Vagina (tissue), 2 donors: ENCODE measurements at regions not wholly inside any gene's neighbourhood (a gene's known extent, or its start where the extent isn't known, plus 50 kb on each side); places are given as distances from the start of the nearest gene placed in this dataset.
A peak's percentile ranks its signal among the peaks of the same experiment; 100 is the strongest.

Experiments
- DNase-seq, 2 donors: peaks; one replicate each; pipeline ENCODE4 v3.0.0-alpha.2; 2017; ENCODE audit errors: extremely low spot score in 2 of 2
- H3K27ac ChIP-seq: fragments of 200-600 bp; sonication (generic); one replicate; pipeline ENCODE4 v1.5.1; 2019
- H3K27me3 ChIP-seq: fragments of 200-600 bp; sonication (generic); one replicate; pipeline ENCODE4 v1.5.1; 2019
- H3K36me3 ChIP-seq, 2 donors: fragments of 200-600 bp; sonication (generic); one replicate each; pipeline ENCODE4 v1.5.1; 2017 to 2019
- H3K4me1 ChIP-seq: fragments of 200-600 bp; sonication (generic); one replicate; pipeline ENCODE4 v1.5.1; 2019
- H3K4me3 ChIP-seq, 2 donors: fragments of 200-600 bp; sonication (generic); 1 replicate in 1 of 2; 2 replicates in 1 of 2; pipeline ENCODE4 v1.5.1; 2016 to 2019
- H3K9me3 ChIP-seq: fragments of 200-600 bp; sonication (generic); one replicate; pipeline ENCODE4 v1.5.1; 2019
- POLR2A ChIP-seq, 2 donors: fragments of 450-650 bp; IDR thresholded peaks; one replicate each; pipeline ENCODE4 v1.6.1; 2017; ENCODE audit warnings: antibody characterized with exemption in 2 of 2, mild to moderate bottlenecking in 2 of 2, moderate library complexity in 2 of 2
- POLR2AphosphoS5 ChIP-seq, 2 donors: sonication (generic); formaldehyde crosslinking; IDR thresholded peaks; one replicate each; pipeline ENCODE4 v1.9.0; 2017; ENCODE audit warnings: antibody characterized with exemption in 2 of 2, mild to moderate bottlenecking in 2 of 2, low read depth in 1 of 2; ENCODE audit not compliant: insufficient read depth in 1 of 2
- intact Hi-C: fragments of 100-400 bp; cut with DNase I; formaldehyde crosslinking; loops from one replicate; pipeline ENCODE4 v1.15.1; 2023
- TF ChIP-seq, protein P1 (sequence below), 3 experiments: fragments of 450-650 bp in 2 of 3; fragments of 200-600 bp in 1 of 3; sonication (generic) in 1 of 3; IDR thresholded peaks; one replicate each; pipeline ENCODE4 v1.5.1; 2017 to 2019; ENCODE audit warnings: antibody characterized with exemption in 3 of 3, mild to moderate bottlenecking in 2 of 3, moderate library complexity in 2 of 3

DNA sequence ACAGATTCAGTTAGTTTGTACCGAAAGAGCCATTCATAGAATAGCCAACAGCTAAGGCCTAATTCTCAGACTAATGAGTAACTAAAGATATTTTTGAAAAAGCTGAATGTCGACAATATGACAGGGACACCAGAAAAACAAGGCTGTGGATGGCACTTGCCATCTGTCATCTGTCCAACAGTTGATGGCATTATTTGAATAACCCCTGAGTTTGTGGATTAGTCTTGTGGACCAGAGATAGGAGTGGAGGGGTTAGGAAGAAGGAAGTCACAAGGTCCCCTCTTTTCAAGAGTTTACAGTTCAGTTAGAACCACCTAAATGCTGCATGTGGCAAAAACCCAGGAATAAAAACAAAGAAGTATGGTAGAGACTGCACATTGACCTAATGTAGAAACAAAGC is 356.5 kb upstream of the DUSP10 start:
- TF ChIP-seq POLR2AphosphoS5 (IDR thresholded peaks at IDR 0.05; ENCODE audit: insufficient read depth in 1 of 2, low read depth in 1 of 2) (no peak), POLR2A (IDR thresholded peaks at IDR 0.05) (no peak)
- TF ChIP-seq, protein P1, sequence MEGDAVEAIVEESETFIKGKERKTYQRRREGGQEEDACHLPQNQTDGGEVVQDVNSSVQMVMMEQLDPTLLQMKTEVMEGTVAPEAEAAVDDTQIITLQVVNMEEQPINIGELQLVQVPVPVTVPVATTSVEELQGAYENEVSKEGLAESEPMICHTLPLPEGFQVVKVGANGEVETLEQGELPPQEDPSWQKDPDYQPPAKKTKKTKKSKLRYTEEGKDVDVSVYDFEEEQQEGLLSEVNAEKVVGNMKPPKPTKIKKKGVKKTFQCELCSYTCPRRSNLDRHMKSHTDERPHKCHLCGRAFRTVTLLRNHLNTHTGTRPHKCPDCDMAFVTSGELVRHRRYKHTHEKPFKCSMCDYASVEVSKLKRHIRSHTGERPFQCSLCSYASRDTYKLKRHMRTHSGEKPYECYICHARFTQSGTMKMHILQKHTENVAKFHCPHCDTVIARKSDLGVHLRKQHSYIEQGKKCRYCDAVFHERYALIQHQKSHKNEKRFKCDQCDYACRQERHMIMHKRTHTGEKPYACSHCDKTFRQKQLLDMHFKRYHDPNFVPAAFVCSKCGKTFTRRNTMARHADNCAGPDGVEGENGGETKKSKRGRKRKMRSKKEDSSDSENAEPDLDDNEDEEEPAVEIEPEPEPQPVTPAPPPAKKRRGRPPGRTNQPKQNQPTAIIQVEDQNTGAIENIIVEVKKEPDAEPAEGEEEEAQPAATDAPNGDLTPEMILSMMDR (IDR thresholded peaks at IDR 0.05) = no peak
- no peak for DNase-seq
- no peaks in the 10 kb centered on the region for H3K27me3 ChIP-seq
- no peaks in the 10 kb centered on the region for H3K9me3 ChIP-seq
- no peaks in the 10 kb centered on the region for H3K36me3 ChIP-seq
- intact Hi-C loops = no loop called here
- H3K4me3 ChIP-seq = no peak overlapping the region
- H3K27ac ChIP-seq = no peak overlapping the region
- peaks cover 26% of the 10 kb centered on the region for H3K4me1 ChIP-seq

DNA sequence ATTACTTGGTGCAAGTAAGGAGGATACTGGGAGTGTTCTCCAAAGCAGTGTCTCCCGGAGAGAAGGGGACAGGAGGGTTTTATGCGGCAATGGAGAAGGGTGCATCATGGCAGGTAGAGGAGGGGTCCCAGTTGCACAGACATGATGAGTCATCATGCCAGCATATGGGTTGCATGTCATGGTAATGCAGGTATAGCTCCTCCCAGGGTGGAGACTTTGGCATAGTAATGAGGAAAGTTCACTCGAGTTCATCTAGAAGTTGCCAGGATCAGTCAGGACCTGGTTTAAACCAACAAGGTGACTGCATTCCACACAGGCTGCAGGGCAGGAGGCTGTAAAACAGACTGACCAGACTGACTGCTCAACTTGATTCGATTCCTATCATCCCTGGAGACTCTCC is 355.7 kb upstream of the DUSP10 start:
- intact Hi-C loops = no loop called here
- no peaks in the 10 kb centered on the region for H3K36me3 ChIP-seq
- TF ChIP-seq POLR2A (IDR thresholded peaks at IDR 0.05) (no peak), POLR2AphosphoS5 (IDR thresholded peaks at IDR 0.05; ENCODE audit: insufficient read depth in 1 of 2, low read depth in 1 of 2) (no peak)
- TF ChIP-seq, protein P1 (IDR thresholded peaks at IDR 0.05) = no peak
- H3K27ac ChIP-seq = no peak overlapping the region
- DNase-seq = no peak
- no peaks in the 10 kb centered on the region for H3K9me3 ChIP-seq
- H3K4me3 ChIP-seq = no peak overlapping the region
- peaks cover 26% of the 10 kb centered on the region for H3K4me1 ChIP-seq
- no peaks in the 10 kb centered on the region for H3K27me3 ChIP-seq

DNA sequence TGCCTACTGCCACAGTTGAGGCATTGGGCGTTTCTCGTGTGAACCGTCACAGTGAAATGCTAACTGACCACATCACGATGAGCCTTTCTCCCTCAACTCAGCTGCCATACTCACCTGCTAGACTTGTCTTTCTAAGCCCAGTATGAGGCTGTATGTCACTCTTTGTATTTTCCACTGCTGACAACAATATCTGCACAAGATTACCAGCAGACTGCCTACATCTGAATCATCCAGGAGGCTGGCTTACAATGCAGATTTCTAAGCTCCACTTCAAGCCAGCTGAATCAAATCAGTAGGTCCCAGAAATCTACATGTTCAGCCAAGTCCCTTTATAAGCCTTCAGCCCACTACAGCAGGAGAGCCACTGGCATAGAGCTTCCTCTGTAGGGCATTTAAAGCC is 355.0 kb upstream of the DUSP10 start:
- Histone ChIP-seq H3K4me1 (peaks cover 26% of the 10 kb centered on the region), H3K9me3 (no peaks in the 10 kb centered on the region), H3K27ac (no peak overlapping the region), H3K4me3 (no peak overlapping the region), H3K36me3 (no peaks in the 10 kb centered on the region), H3K27me3 (no peaks in the 10 kb centered on the region)
- TF ChIP-seq POLR2AphosphoS5 (IDR thresholded peaks at IDR 0.05; ENCODE audit: insufficient read depth in 1 of 2, low read depth in 1 of 2) (no peak), POLR2A (IDR thresholded peaks at IDR 0.05) (no peak)
- TF ChIP-seq, protein P1 (IDR thresholded peaks at IDR 0.05) = no peak
- DNase-seq = no peak
- intact Hi-C loops = no loop called here

DNA sequence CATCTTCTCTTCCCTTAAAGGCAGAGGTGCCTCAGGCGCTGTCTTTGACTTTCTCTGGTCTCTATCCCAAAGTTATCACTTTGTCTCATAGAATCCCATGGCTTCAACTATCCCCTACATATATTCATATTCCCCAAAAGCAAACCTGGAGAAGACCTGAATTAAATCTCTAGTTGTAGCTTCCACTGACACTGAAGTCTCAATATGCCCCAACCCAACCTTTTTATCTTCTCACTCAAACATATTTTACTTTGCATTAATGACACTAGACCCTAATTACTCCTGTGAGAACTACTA is 354.5 kb upstream of the DUSP10 start:
- no peaks in the 10 kb centered on the region for H3K36me3 ChIP-seq
- no peak overlapping the region for H3K27ac ChIP-seq
- peaks cover 26% of the 10 kb centered on the region for H3K4me1 ChIP-seq
- no peak overlapping the region for H3K4me3 ChIP-seq
- H3K27me3 ChIP-seq = no peaks in the 10 kb centered on the region
- intact Hi-C loops = no loop called here
- no peak for TF ChIP-seq POLR2AphosphoS5 (IDR thresholded peaks at IDR 0.05; ENCODE audit: insufficient read depth in 1 of 2, low read depth in 1 of 2)
- TF ChIP-seq, protein P1 (IDR thresholded peaks at IDR 0.05) = peak in 1 of 3 experiments; percentile 0
- no peaks in the 10 kb centered on the region for H3K9me3 ChIP-seq
- DNase-seq = no peak

DNA sequence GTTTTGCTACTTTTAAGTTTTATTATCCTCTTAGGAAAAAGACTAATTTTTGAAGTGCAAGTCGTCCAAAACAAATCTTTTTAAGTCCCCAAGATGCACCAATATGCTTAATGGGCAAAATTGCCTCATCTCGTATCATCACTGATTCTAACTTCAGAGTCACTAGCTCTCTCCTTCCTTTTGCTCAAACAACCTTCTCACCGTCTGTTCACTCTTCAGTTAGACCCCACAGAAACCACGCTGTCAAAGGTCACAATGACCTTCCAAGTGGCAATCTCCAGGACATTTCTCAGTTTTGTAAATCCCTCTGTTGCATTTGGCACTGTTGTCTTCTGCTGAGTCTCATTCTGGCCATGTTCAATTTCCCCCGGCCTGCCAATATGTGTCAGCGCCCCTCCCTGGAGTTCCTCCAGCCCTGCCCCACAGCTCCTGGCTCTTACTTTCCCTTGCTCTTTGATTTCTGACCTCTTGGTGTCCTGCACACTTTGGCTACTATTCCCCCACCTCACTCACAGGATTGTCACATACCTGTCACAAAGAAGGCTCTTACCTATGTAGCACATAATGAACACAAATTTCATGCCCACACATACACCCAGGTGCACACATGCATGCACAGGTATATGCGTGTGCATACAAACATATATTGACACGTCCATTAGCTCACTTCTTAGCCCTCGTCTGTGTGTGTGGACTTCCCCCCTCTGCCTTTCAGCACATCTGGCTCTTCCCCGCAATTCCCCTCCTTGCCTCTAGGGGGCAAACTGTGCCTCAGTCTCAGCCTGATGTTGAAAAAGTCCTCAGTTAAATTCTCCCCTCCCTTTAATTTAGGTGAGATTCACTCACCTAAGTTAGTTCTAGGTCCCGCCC is 354.0 kb upstream of the DUSP10 start:
- intact Hi-C loops = no loop called here
- TF ChIP-seq, protein P1 (IDR thresholded peaks at IDR 0.05) = peak in 2 of 3 experiments; percentile 23 to 34
- TF ChIP-seq POLR2AphosphoS5 (IDR thresholded peaks at IDR 0.05; ENCODE audit: insufficient read depth in 1 of 2, low read depth in 1 of 2) = no peak
- Histone ChIP-seq H3K36me3 (no peaks in the 10 kb centered on the region), H3K27ac (no peak overlapping the region), H3K9me3 (no peaks in the 10 kb centered on the region), H3K4me3 (no peak overlapping the region), H3K4me1 (peaks cover 26% of the 10 kb centered on the region), H3K27me3 (no peaks in the 10 kb centered on the region)
- no peak for DNase-seq
